Neural progenitor cell (in vitro differentiated cells): ENCODE measurements at regions not wholly inside any gene's neighbourhood (a gene's known extent, or its start where the extent isn't known, plus 50 kb on each side); places are given as distances from the start of the nearest gene placed in this dataset.

Experiments
- DNase-seq: peaks from one replicate; pipeline ENCODE4 v3.0.0-alpha.2; 2016; ENCODE audit warnings: low spot score
- H2AFZ ChIP-seq: fragments of 200-600 bp; sonication (generic); replicated peaks from 2 replicates; pipeline ENCODE4 v1.6.1; 2016; ENCODE audit warnings: antibody characterized with exemption
- H3F3A ChIP-seq: fragments of 200-600 bp; sonication (generic); 2 replicates; pipeline ENCODE4 v1.6.1; 2016; ENCODE audit warnings: antibody characterized with exemption, low read depth
- H3K27ac ChIP-seq: fragments of 200-600 bp; sonication (generic); 2 replicates; pipeline ENCODE4 v1.5.1; 2016; ENCODE audit warnings: mild to moderate bottlenecking
- H3K27me3 ChIP-seq: fragments of 200-600 bp; sonication (generic); 2 replicates; pipeline ENCODE4 v1.6.1; 2016; ENCODE audit warnings: mild to moderate bottlenecking, moderate library complexity
- H3K36me3 ChIP-seq: fragments of 200-600 bp; sonication (generic); 2 replicates; pipeline ENCODE4 v1.5.1; 2016
- H3K4me1 ChIP-seq: fragments of 200-600 bp; sonication (generic); 2 replicates; pipeline ENCODE4 v1.6.1; 2016; ENCODE audit warnings: mixed run types
- H3K4me2 ChIP-seq: fragments of 200-600 bp; sonication (generic); 2 replicates; pipeline ENCODE4 v1.6.1; 2016
- H3K4me3 ChIP-seq: fragments of 200-600 bp; sonication (generic); 2 replicates; pipeline ENCODE4 v1.5.1; 2016
- H3K79me2 ChIP-seq: fragments of 200-600 bp; sonication (generic); 2 replicates; pipeline ENCODE4 v1.6.1; 2016; ENCODE audit warnings: low read depth
- H3K9ac ChIP-seq: fragments of 200-600 bp; sonication (generic); 2 replicates; pipeline ENCODE4 v1.6.1; 2016
- H3K9me3 ChIP-seq: fragments of 200-600 bp; sonication (generic); 2 replicates; pipeline ENCODE4 v1.5.1; 2016; ENCODE audit warnings: low read depth
- H4K20me1 ChIP-seq: fragments of 200-600 bp; sonication (generic); 2 replicates; pipeline ENCODE4 v1.6.1; 2016; ENCODE audit warnings: low read depth
- H3K27ac Mint-ChIP-seq: 3 replicates; pipeline ENCODE4 v1.8.0; 2021; ENCODE audit warnings: mixed read lengths
- H3K27me3 Mint-ChIP-seq: 2 replicates; pipeline ENCODE4 v1.8.0; 2022; ENCODE audit warnings: low read depth, mild to moderate bottlenecking, inconsistent platforms, moderate library complexity, mixed read lengths; ENCODE audit not compliant: insufficient read depth
- H3K36me3 Mint-ChIP-seq: 3 replicates; pipeline ENCODE4 v1.8.0; 2021; ENCODE audit warnings: mixed read lengths
- H3K4me1 Mint-ChIP-seq: 3 replicates; pipeline ENCODE4 v1.8.0; 2021; ENCODE audit warnings: mixed read lengths
- H3K4me3 Mint-ChIP-seq: 3 replicates; pipeline ENCODE4 v1.8.0; 2021; ENCODE audit warnings: mild to moderate bottlenecking, moderate library complexity, mixed read lengths
- H3K9me3 Mint-ChIP-seq: 3 replicates; pipeline ENCODE4 v1.8.0; 2020; ENCODE audit warnings: mixed read lengths
- CTCF ChIP-seq: fragments of 200-600 bp; sonication (generic); IDR thresholded peaks from 2 replicates; pipeline ENCODE4 v1.5.1; 2017; ENCODE audit warnings: antibody characterized with exemption, mild to moderate bottlenecking
- EZH2 ChIP-seq: fragments of 200-600 bp; sonication (generic); IDR thresholded peaks from 2 replicates; pipeline ENCODE4 v1.6.1; 2017; ENCODE audit warnings: antibody characterized with exemption, mild to moderate bottlenecking, moderate library complexity
- EZH2phosphoT487 ChIP-seq: fragments of 200-600 bp; sonication (generic); IDR thresholded peaks from 2 replicates; pipeline ENCODE4 v1.6.1; 2017; ENCODE audit warnings: antibody characterized with exemption

GRCh38 chr5:168056499-168057182 lies 234.8 kb upstream of the WWC1 start:
- no peak overlapping the region for H3K4me3 Mint-ChIP-seq
- H3K4me3 ChIP-seq = no peak overlapping the region
- TF ChIP-seq EZH2 (no peak), CTCF (no peak), EZH2phosphoT487 (no peak)
- no peaks in the 10 kb centered on the region for H3K79me2 ChIP-seq
- peaks cover 2% of the 10 kb centered on the region for H3K27me3 Mint-ChIP-seq
- no peak overlapping the region for H3K4me2 ChIP-seq
- no peak overlapping the region for H2AFZ ChIP-seq
- H3F3A ChIP-seq = no peaks in the 10 kb centered on the region
- H3K36me3 ChIP-seq = no peaks in the 10 kb centered on the region
- no peak overlapping the region for H3K27ac ChIP-seq
- peaks cover 15% of the 10 kb centered on the region for H3K36me3 Mint-ChIP-seq
- peaks cover 17% of the 10 kb centered on the region for H3K9me3 Mint-ChIP-seq
- no peaks in the 10 kb centered on the region for H3K4me1 ChIP-seq
- H3K4me1 Mint-ChIP-seq = no peaks in the 10 kb centered on the region
- no peaks in the 10 kb centered on the region for H3K27me3 ChIP-seq
- H3K9ac ChIP-seq = no peak overlapping the region
- DNase-seq = no peak
- H3K9me3 ChIP-seq = no peaks in the 10 kb centered on the region
- H3K27ac Mint-ChIP-seq = no peak overlapping the region
- no peaks in the 10 kb centered on the region for H4K20me1 ChIP-seq

GRCh38 chr5:168057905-168058304 lies 233.5 kb upstream of the WWC1 start:
- no peaks in the 10 kb centered on the region for H3F3A ChIP-seq
- H3K36me3 Mint-ChIP-seq = peaks cover 19% of the 10 kb centered on the region
- peaks cover 2% of the 10 kb centered on the region for H3K27me3 Mint-ChIP-seq
- H3K27me3 ChIP-seq = no peaks in the 10 kb centered on the region
- no peaks in the 10 kb centered on the region for H4K20me1 ChIP-seq
- no peak overlapping the region for H3K4me3 ChIP-seq
- TF ChIP-seq EZH2 = no peak
- no peak for TF ChIP-seq EZH2phosphoT487
- TF ChIP-seq CTCF = no peak
- H3K9me3 Mint-ChIP-seq = peaks cover 17% of the 10 kb centered on the region
- H3K9me3 ChIP-seq = no peaks in the 10 kb centered on the region
- H3K27ac Mint-ChIP-seq = no peak overlapping the region
- no peaks in the 10 kb centered on the region for H3K4me1 ChIP-seq
- no peak overlapping the region for H2AFZ ChIP-seq
- H3K79me2 ChIP-seq = no peaks in the 10 kb centered on the region
- no peak overlapping the region for H3K4me2 ChIP-seq
- DNase-seq = peak; percentile 40
- H3K9ac ChIP-seq = no peak overlapping the region
- no peak overlapping the region for H3K4me3 Mint-ChIP-seq
- H3K36me3 ChIP-seq = no peaks in the 10 kb centered on the region
- no peaks in the 10 kb centered on the region for H3K4me1 Mint-ChIP-seq
- H3K27ac ChIP-seq = no peak overlapping the region

- Histone ChIP-seq H4K20me1 (no peaks in the 10 kb centered on the region), H2AFZ (no peak overlapping the region), H3K4me3 (no peak overlapping the region), H3K27ac (no peak overlapping the region), H3K9me3 (no peaks in the 10 kb centered on the region), H3K36me3 (no peaks in the 10 kb centered on the region), H3K27me3 (no peaks in the 10 kb centered on the region), H3K9ac (no peak overlapping the region), H3K79me2 (no peaks in the 10 kb centered on the region), H3F3A (no peaks in the 10 kb centered on the region), H3K4me2 (no peak overlapping the region), H3K4me1 (no peaks in the 10 kb centered on the region)
- Mint-ChIP-seq H3K4me3 (no peak overlapping the region), H3K27me3 (peaks cover 2% of the 10 kb centered on the region), H3K27ac (no peak overlapping the region), H3K9me3 (peaks cover 17% of the 10 kb centered on the region), H3K4me1 (no peaks in the 10 kb centered on the region), H3K36me3 (peaks cover 24% of the 10 kb centered on the region)
- TF ChIP-seq EZH2phosphoT487 = no peak
- no peak for TF ChIP-seq EZH2
- TF ChIP-seq CTCF = no peak
- DNase-seq = no peak
Measured at GRCh38 chr5:168059131-168059530, 232.3 kb upstream of the WWC1 start.
